HepG2 (cell line): ENCODE measurements at regions not wholly inside any gene's neighbourhood (a gene's known extent, or its start where the extent isn't known, plus 50 kb on each side); places are given as distances from the start of the nearest gene placed in this dataset.
A peak's percentile ranks its signal among the peaks of the same experiment; 100 is the strongest.

ENCODE experiments used
- ATAC-seq: fragments of 200-7000 bp; cut with Tn5 transposase; 3 replicates; pipeline ENCODE4 v1.9.1; 2020; ENCODE audit warnings: mild to moderate bottlenecking, moderate library complexity
- BruUV-seq: library from RNA; stranded (reverse); fragments of 400-500 nt; replicated peaks from 2 replicates; lab custom pipeline; 2021; lab: Mats Ljungman, UMichigan
- CTCF ChIA-PET: fragments of 300-600 bp; formaldehyde crosslinking; extraction: SDS; loops from one replicate; lab custom pipeline; 2021; ENCODE audit warnings: low total read pairs, inconsistent platforms, low intra/inter-chr PET ratio; lab: Yijun Ruan, JAX
- POLR2A ChIA-PET: fragments of 350-600 bp; sonication (Branson Sonifier 250); formaldehyde crosslinking; loops from one replicate; lab custom pipeline; 2020; ENCODE audit warnings: antibody characterized with exemption, inconsistent platforms; lab: Yijun Ruan, JAX
- DNase-seq: peaks from one replicate; pipeline ENCODE4 v3.0.0-alpha.2; 2015; ENCODE audit warnings: low spot score
- FAIRE-seq: peaks from 3 replicates; lab custom pipeline; 2011; peaks lifted over from hg19 to GRCh38; lab: Jason Lieb, UNC
- H2AFZ ChIP-seq: one replicate; pipeline ENCODE4 v1.6.1; 2011; ENCODE audit warnings: low read length, inconsistent platforms
- H3K27ac ChIP-seq: fragments of 300-600 bp; 3 replicates; pipeline ENCODE4 v1.8.0; 2011; ENCODE audit warnings: mixed run types, mild to moderate bottlenecking, mixed read lengths, low read length, inconsistent platforms; ENCODE audit not compliant: insufficient read depth; ENCODE audit errors: extremely low read length
- H3K27me3 ChIP-seq, 2 experiments: fragments of 200-600 bp in 1 of 2; 2 replicates in 1 of 2; 3 replicates in 1 of 2; pipeline versions ENCODE4 v1.6.0 to v1.8.0; 2011; ENCODE audit warnings: low read length in 2 of 2, mild to moderate bottlenecking in 2 of 2, moderate library complexity in 2 of 2, inconsistent platforms in 1 of 2; ENCODE audit not compliant: insufficient read depth in 2 of 2, control insufficient read depth in 1 of 2
- H3K36me3 ChIP-seq, 2 experiments: fragments of 200-600 bp in 1 of 2; replicated peaks in 1 of 2; 2 replicates in 1 of 2; 3 replicates in 1 of 2; pipeline versions ENCODE4 v1.5.1 to v1.8.0; 2011; ENCODE audit warnings: low read length in 2 of 2, inconsistent platforms in 1 of 2; ENCODE audit not compliant: insufficient read depth in 2 of 2, control insufficient read depth in 1 of 2
- H3K4me1 ChIP-seq: 2 replicates; pipeline ENCODE4 v1.5.1; 2012; ENCODE audit warnings: low read length, inconsistent platforms; ENCODE audit not compliant: insufficient read depth
- H3K4me2 ChIP-seq: 2 replicates; pipeline ENCODE4 v1.6.0; 2011; ENCODE audit warnings: low read depth, low read length, inconsistent platforms
- H3K4me3 ChIP-seq, 3 experiments: fragments of 200-600 bp in 1 of 3; sonication (generic), shearing (Covaris generic) in 1 of 3; replicated peaks in 1 of 3; 2 replicates each; pipeline ENCODE4 v1.5.1; 2011 to 2016; ENCODE audit warnings: low read length in 3 of 3, inconsistent platforms in 2 of 3, low read depth in 2 of 3, mild to moderate bottlenecking in 2 of 3, control low read depth in 1 of 3, mixed read lengths in 1 of 3; ENCODE audit not compliant: insufficient read depth in 1 of 3
- H3K79me2 ChIP-seq: one replicate; pipeline ENCODE4 v1.6.1; 2011; ENCODE audit warnings: low read length, inconsistent platforms; ENCODE audit not compliant: insufficient read depth
- H3K9ac ChIP-seq: 2 replicates; pipeline ENCODE4 v1.6.0; 2011; ENCODE audit warnings: mild to moderate bottlenecking, low read depth, low read length, inconsistent platforms; ENCODE audit not compliant: insufficient read depth
- H3K9me3 ChIP-seq: 2 replicates; pipeline ENCODE4 v1.5.1; 2012; ENCODE audit warnings: mild to moderate bottlenecking, low read length
- H4K20me1 ChIP-seq: 2 replicates; pipeline ENCODE4 v1.6.0; 2011; ENCODE audit warnings: inconsistent platforms, mild to moderate bottlenecking, low read length, moderate library complexity; ENCODE audit not compliant: insufficient read depth
- CTCF ChIP-seq: sonication (generic); formaldehyde crosslinking; IDR thresholded peaks from 2 replicates; pipeline ENCODE4 v1.5.0; 2020; ENCODE audit warnings: mild to moderate bottlenecking, missing genetic modification reagents, moderate library complexity
- ZNF878 ChIP-seq: sonication (generic); formaldehyde crosslinking; IDR thresholded peaks from 2 replicates; pipeline ENCODE4 v1.8.1; 2023; ENCODE audit warnings: mild to moderate bottlenecking, missing genetic modification reagents, moderate library complexity
- WGBS: methylation state at CpG from one replicate; pipeline ENCODE4 v1.1.6; 2017; ENCODE audit warnings: low lambda C conversion rate; 5-methylcytosine and 5-hydroxymethylcytosine counted together
- in situ Hi-C: cut with HindIII; loops from 2 replicates; pipeline ENCODE4 v1.10.0; 2017; ENCODE audit warnings: low pct_unique_long_range_greater_than_20kb; ENCODE audit not compliant: extremely low pct_ligation_motif_present
- intact Hi-C: fragments of 100-400 bp; cut with micrococcal nuclease; formaldehyde crosslinking; loops from one replicate; pipeline ENCODE4 v1.10.0; 2022; ENCODE audit not compliant: unreplicated experiment

DNA sequence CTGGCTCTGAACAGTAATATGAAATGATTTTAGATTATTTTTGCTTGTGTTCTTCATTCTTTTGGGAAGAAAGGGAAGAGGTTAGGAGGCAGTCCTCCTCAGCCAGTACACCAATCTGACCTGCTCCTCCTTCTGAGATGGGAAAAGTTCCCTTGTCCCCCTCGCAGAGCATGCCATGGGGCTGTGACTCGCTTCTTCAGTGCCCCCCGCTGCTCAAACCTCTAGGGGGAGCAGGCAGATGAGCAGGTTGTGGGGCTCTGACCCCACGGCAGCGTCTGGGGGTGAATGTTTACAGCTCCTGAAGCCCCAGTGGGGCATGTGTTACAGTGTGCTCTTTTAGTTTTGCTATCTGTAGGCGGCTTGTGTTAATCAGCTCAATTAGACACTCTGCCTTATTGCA lies 50.9 kb upstream of the KLF9 start:
- no TSS peak for BruUV-seq
- ATAC-seq (peak; percentile 13; the same call in 1 of the 3 replicates), FAIRE-seq (no peak), DNase-seq (no peak)
- ChIA-PET CTCF (no interaction called here), POLR2A (interaction anchor here (3.7 kb wide), 1 partner anchor 46 kb away, joined by 16 read pairs; no protein-coding TSS in a partner anchor)
- no peaks in the 10 kb centered on the region for H3K79me2 ChIP-seq
- in situ Hi-C loops, result no loop called here
- intact Hi-C loops, result no loop called here
- H3K4me1 ChIP-seq, result peaks cover 17% of the 10 kb centered on the region
- H3K4me3 ChIP-seq, result no peak overlapping the region
- 0 out of 2 replicates have a peak, but pooled peaks have one; percentile 18 for TF ChIP-seq CTCF (CRISPR knock-in tag)
- no peak for TF ChIP-seq ZNF878 (CRISPR knock-in tag)
- H3K9ac ChIP-seq, result no peak overlapping the region
- no peak overlapping the region for H2AFZ ChIP-seq
- no peak overlapping the region for H3K4me2 ChIP-seq
- H3K27ac ChIP-seq, result no peak overlapping the region
- H3K36me3 ChIP-seq, result no peaks in the 10 kb centered on the region
- H3K9me3 ChIP-seq, result no peaks in the 10 kb centered on the region
- 47% methylated on average over 4 of the region's 6 CpGs for WGBS
- 0 out of 5 replicates have a peak, but pooled peaks cover 0 to 3% of the 10 kb centered on the region in 2 experiments for H3K27me3 ChIP-seq
- H4K20me1 ChIP-seq, result no peaks in the 10 kb centered on the region
